ENCODE measurements at regions not wholly inside any gene's neighbourhood (a gene's known extent, or its start where the extent isn't known, plus 50 kb on each side); places are given as distances from the start of the nearest gene placed in this dataset.

DNA sequence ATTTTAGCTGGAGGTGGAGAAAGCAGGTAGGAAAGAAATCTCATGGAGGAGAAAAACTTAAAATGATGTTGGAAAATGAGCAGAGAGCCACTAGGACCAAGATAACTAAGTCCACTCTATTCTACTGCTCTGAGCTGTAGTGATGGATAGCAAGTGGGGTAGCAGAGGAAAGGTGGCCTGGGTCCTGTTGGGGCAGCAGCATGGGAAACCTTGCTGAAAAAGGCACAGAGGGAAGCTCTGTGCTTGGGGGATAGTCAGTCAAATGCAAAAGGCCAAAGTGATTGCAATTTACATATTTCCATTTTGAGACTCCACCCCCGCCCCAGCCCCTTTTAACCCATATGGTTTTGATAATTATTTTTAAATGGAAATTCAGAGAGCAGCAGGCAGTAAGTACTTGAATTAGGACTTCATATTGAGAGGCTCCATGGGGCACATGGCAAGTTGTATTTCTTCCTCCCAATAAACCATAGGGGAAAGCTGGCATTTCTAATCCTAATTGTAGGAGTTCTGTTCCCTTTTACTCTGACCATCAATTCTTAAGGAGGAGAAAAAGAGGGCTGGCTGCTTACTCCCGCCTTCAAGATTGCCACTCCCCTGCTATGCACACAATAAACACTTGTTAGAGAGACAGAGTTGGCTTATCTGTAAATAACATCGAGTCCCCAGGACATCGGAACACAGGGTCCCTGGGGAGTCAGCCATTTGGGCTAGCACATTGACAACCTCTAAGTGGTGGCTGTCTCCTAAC is 1341.5 kb upstream of the TENM4 start (continued):
- TF ChIP-seq RBBP5 (IDR thresholded peaks at IDR 0.05; ENCODE audit: borderline replicate concordance, low read depth, low read length) (no peak), BACH1 (IDR thresholded peaks at IDR 0.05; ENCODE audit: low read length) (no peak), CHD1 (IDR thresholded peaks at IDR 0.05; ENCODE audit: low read depth, low read length) (no peak), NRF1 (IDR thresholded peaks at IDR 0.05; ENCODE audit: low read depth, low read length) (no peak), RNF2 (IDR thresholded peaks at IDR 0.05; ENCODE audit: borderline replicate concordance, low read depth, low read length, missing control alignments, poor library complexity, severe bottlenecking) (no peak), FOSL1 (IDR thresholded peaks at IDR 0.05; ENCODE audit: insufficient read depth, low read depth, low read length) (no peak), KDM5A (IDR thresholded peaks at IDR 0.05; ENCODE audit: low read length) (no peak)

Measured in H1 (cell line).